RCC 7860 (cell line): ENCODE measurements at regions not wholly inside any gene's neighbourhood (a gene's known extent, or its start where the extent isn't known, plus 50 kb on each side); places are given as distances from the start of the nearest gene placed in this dataset.

Experiments used
- DNase-seq: peaks from one replicate; pipeline ENCODE4 v3.0.0-alpha.2; 2015; ENCODE audit warnings: low spot score
- FAIRE-seq: peaks from 2 replicates; lab custom pipeline; 2012; peaks lifted over from hg19 to GRCh38; lab: Jason Lieb, UNC

GRCh38 chr13:48840366-48840765, 135.3 kb upstream of the FNDC3A start:
- DNase-seq (no peak), FAIRE-seq (no peak)

- no peak for DNase-seq
- no peak for FAIRE-seq
Measured at GRCh38 chr13:48842316-48842715, 133.4 kb upstream of the FNDC3A start.

DNA sequence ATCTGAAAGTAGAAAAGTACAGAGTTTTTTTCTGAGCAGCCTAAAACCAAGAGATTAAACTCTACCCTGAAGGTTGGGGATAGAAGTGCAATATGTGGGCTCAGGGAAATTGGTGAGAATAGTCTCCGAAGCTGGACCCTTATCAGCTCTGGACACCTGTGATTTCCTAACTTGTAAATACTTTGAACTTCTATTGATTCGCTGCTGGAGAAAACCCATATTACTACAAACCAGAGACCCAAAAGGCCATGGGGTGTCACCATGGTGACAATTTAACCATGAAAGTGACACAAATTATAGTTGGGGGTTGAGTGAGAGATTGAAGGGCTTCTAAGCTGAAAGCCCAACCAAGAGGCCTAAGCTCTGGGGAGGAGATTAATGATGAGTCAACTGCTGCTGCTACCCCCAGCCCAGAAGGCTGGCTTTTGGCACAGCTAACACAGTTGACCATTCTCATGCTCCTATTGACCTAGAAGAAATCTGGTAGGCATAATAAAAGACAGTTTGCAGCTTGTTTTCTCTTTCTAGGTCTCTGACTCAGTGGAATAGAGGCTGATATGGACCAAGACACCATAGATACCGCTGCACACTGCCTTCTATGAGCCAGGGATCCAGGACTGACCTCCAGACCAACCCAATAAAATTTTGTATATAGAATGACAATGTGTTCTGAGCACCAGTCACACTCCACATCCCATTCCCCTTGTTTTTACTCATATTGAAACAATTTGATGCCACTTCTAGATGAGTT, 131.9 kb upstream of the FNDC3A start:
- no peak for DNase-seq
- FAIRE-seq: no peak

GRCh38 chr13:48844676-48845075, 131.0 kb upstream of the FNDC3A start:
- DNase-seq (no peak), FAIRE-seq (no peak)

GRCh38 chr13:48849515-48849914, 126.2 kb upstream of the FNDC3A start:
- DNase-seq (no peak), FAIRE-seq (no peak)

DNA sequence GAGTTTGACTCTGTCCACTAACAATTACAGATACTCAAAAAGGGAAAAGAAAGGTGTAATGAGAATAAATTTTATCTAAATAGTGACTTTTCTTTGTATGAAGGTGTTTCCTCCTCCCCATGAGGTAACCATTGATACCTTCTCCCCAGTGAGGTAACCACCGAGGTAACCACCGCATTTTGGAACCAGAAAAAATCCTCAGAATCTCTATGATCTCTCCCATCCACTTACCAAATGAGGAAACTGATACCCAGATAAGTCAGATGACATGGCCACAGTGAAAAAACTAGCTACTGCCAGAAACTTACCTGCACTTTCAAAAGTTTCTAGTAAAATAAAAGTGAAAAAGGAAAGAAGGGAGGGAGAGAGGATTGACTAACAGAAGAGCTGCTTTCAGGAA, 124.0 kb upstream of the FNDC3A start:
- FAIRE-seq: no peak
- no peak for DNase-seq

GRCh38 chr13:48852911-48853727, 122.6 kb upstream of the FNDC3A start:
- DNase-seq (no peak), FAIRE-seq (no peak)

GRCh38 chr13:48853728-48854102, 122.0 kb upstream of the FNDC3A start:
- FAIRE-seq (no peak), DNase-seq (peak; percentile 4)

- DNase-seq: no peak
- FAIRE-seq: no peak
Measured at GRCh38 chr13:48857576-48857975, 118.1 kb upstream of the FNDC3A start.

DNA sequence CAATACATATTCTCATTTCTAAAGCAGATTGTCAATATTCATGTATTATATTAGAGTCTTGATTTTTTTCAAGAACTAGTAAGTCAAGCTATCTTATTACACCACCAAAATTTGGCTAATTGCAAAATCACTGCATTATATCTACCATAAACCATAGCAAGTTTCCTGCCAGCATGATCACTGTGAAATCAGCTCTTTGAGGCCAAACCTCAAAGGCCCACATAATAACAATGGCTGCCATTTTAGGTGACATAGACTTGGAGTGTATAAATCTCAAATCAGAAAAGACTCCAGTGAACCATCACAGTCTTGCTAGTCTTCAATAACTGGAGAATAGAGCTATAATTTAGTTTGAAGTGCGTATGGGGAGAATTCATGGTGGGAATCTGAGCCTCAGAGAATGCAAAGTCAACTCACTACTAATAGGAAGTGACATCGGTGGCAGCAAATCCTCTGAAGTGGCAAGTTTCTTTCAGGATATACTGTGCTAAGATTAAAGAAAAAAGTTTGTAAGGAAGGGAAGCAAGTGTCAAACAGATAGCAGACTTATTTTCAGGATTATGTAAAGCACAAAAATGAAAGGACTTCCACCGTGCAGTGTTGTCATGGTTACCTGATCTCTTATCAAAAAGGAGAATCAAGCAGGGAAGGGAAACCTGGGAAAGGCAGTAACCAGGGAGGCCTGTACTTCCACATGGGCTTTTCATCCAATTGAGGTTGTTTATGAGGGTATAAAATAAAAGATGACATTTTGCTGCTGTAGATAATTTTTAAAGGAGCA, 117.4 kb upstream of the FNDC3A start:
- DNase-seq: no peak
- FAIRE-seq: no peak

DNA sequence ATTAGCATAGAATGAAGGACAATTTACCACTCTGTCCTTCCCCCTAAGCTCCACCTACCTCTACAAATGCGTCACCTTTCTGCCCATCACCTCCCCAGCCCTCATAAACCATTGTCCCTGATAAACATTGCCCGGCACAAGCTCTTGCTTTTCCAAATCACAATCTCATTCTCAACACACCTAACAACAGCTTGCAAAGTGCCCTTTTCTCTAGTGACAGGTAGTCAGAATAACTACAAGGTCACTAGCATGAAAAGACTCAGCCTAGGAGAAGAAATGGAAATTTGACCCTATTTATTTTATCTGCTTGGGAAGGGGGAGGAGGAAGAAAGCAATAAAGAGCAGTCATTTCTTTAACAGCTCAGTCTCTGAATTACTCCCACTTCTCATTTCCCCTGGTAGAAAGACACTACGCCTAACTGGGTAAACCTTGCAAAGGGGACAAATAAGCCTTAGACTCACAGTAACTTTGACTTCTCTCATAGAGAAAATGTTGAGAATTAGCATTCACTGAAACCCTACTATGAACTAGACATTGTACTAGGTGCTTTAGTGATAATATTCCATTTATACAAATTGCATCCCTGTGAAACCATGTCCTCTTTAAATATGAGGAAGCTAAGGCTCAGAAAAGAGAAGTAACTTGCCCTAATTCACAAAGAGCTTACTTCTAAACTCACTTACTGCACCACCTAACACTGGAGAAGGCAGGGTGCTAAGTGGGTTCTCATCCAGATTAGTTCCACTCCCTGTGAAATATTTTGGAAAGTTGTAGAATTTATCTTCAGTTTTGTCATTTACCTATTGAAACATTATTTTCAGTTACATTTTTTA, 116.2 kb upstream of the FNDC3A start:
- no peak for FAIRE-seq

GRCh38 chr13:48860364-48860763, 115.3 kb upstream of the FNDC3A start:
- DNase-seq (no peak), FAIRE-seq (no peak)

More for the DNA sequence above, 116.2 kb upstream of the FNDC3A start:
- DNase-seq: no peak

DNA sequence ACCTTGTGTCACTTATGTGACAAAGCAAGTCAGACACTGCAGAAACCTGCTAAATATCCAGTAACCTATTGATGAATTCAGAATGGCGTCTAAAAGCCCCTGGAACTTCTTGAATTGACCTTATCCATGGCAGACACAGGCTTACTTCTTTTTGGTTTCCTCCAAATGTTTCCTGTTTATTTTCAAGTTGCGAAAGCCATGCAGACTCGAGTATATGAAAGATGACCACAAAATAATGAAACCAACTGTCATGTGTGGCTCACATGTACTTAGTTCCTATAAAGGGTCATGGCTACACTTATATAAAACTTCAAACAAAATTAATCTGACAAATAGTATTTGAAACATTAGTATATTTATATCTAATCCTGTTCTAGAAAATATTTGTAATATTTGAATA, 113.1 kb upstream of the FNDC3A start:
- no peak for DNase-seq
- FAIRE-seq: no peak

- DNase-seq (no peak), FAIRE-seq (no peak)
Measured at GRCh38 chr13:48864100-48864499, 111.6 kb upstream of the FNDC3A start.

- DNase-seq: no peak
- no peak for FAIRE-seq
Measured at GRCh38 chr13:48866249-48866648, 109.5 kb upstream of the FNDC3A start.

DNA sequence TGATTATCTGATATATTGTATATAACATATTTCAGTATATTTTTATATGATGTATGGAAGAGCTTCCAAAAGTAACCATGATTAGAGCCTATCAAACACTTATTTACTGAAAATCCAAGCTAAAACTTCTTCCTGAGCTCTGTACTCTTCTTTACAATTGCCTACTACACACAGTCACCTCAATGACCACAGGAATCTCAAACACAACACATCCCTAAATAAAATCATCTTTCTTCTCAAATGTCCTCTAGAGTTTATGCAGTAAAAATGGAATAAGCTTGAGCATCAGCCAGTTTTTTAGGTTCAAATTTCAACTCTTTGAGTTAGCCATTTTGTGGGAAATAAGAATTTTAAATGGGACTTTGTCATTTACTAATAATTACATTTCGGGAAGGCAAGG, 102.6 kb upstream of the FNDC3A start:
- no peak for DNase-seq
- no peak for FAIRE-seq

- no peak for DNase-seq
- no peak for FAIRE-seq
Measured at GRCh38 chr13:48873587-48873986, 102.1 kb upstream of the FNDC3A start.

GRCh38 chr13:48874165-48874564, 101.5 kb upstream of the FNDC3A start:
- no peak for FAIRE-seq
- DNase-seq: no peak

DNA sequence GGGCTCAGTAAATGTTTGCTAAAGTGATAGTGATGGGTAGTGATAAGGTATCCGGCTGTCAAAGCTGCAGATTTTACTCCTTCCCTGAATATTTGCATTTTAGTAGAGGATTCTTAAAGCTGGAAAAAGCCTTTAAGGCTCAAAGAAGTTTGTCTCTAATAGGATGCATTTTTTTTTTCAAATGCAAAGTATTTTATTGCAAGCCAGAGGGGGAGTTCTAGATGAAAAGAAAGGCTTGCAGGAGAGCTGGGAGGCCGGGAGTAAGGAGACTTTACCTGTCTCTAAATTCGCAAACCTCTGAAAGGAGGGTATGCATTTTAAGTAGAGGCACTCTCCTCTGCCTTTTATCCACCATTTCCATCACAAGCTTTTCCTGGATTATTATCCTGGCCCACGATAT, 100.7 kb upstream of the FNDC3A start:
- DNase-seq (no peak), FAIRE-seq (no peak)

- DNase-seq (no peak), FAIRE-seq (no peak)
Measured at GRCh38 chr13:48876289-48876688, 99.4 kb upstream of the FNDC3A start.

- no peak for DNase-seq
- FAIRE-seq: no peak
Measured at GRCh38 chr13:48879432-48879831, 96.3 kb upstream of the FNDC3A start.
